ENCODE measurements at regions not wholly inside any gene's neighbourhood (a gene's known extent, or its start where the extent isn't known, plus 50 kb on each side); places are given as distances from the start of the nearest gene placed in this dataset.

- H3F3A ChIP-seq (ENCODE audit: low read depth): no peaks in the 10 kb centered on the region
- TF ChIP-seq EZH2 (IDR thresholded peaks at IDR 0.05) (no peak), EZH2phosphoT487 (IDR thresholded peaks at IDR 0.05) (no peak)
- TF ChIP-seq, protein P1, sequence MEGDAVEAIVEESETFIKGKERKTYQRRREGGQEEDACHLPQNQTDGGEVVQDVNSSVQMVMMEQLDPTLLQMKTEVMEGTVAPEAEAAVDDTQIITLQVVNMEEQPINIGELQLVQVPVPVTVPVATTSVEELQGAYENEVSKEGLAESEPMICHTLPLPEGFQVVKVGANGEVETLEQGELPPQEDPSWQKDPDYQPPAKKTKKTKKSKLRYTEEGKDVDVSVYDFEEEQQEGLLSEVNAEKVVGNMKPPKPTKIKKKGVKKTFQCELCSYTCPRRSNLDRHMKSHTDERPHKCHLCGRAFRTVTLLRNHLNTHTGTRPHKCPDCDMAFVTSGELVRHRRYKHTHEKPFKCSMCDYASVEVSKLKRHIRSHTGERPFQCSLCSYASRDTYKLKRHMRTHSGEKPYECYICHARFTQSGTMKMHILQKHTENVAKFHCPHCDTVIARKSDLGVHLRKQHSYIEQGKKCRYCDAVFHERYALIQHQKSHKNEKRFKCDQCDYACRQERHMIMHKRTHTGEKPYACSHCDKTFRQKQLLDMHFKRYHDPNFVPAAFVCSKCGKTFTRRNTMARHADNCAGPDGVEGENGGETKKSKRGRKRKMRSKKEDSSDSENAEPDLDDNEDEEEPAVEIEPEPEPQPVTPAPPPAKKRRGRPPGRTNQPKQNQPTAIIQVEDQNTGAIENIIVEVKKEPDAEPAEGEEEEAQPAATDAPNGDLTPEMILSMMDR (IDR thresholded peaks at IDR 0.05): no peak
- DNase-seq (ENCODE audit: low spot score): no peak
Measured at GRCh38 chr18:76643199-76643598, 148.2 kb upstream of the ZNF516 start.

DNA sequence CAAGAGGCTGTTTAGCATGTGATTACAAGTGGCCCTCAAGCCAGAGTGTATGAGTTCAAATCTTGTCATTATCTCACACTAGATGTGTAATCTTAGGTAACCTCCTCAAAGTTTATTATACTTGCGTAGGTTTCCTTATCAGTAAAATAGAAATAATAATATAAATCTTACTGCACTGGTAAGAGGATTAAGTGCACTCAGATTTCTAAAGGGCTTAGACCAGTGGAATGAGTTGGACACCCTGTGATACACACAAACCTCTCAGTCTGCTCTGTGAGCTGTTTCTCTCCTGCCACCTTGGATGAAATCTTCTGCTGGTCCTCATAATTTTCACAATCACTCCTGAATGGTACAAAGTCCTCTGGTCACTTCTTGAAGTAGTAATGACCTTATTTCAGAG, 145.4 kb upstream of the ZNF516 start:
- H4K20me1 ChIP-seq (ENCODE audit: low read depth): no peaks in the 10 kb centered on the region
- peaks cover 10% of the 10 kb centered on the region for H3K4me1 Mint-ChIP-seq
- H3K27ac Mint-ChIP-seq: no peak overlapping the region
- no peaks in the 10 kb centered on the region for H3K36me3 Mint-ChIP-seq
- no peaks in the 10 kb centered on the region for H3F3A ChIP-seq (ENCODE audit: low read depth)
- H3K36me3 ChIP-seq: no peaks in the 10 kb centered on the region
- no peak overlapping the region for H3K4me2 ChIP-seq
- H3K4me3 ChIP-seq: no peak overlapping the region
- no peak for DNase-seq (ENCODE audit: low spot score)
- H3K27me3 Mint-ChIP-seq (ENCODE audit: insufficient read depth, low read depth): peaks cover 4% of the 10 kb centered on the region
- no peaks in the 10 kb centered on the region for H3K79me2 ChIP-seq (ENCODE audit: low read depth)
- H3K4me1 ChIP-seq: no peaks in the 10 kb centered on the region
- H3K4me3 Mint-ChIP-seq: no peak overlapping the region
- H3K9ac ChIP-seq: no peak overlapping the region
- no peak overlapping the region for H2AFZ ChIP-seq (replicated peaks)
- TF ChIP-seq, protein P1 (IDR thresholded peaks at IDR 0.05): no peak
- no peak for TF ChIP-seq EZH2phosphoT487 (IDR thresholded peaks at IDR 0.05)
- no peak for TF ChIP-seq EZH2 (IDR thresholded peaks at IDR 0.05)
- H3K9me3 ChIP-seq (ENCODE audit: low read depth): no peaks in the 10 kb centered on the region
- no peak overlapping the region for H3K27ac ChIP-seq
- H3K9me3 Mint-ChIP-seq: peaks cover 7% of the 10 kb centered on the region
- no peaks in the 10 kb centered on the region for H3K27me3 ChIP-seq

More at GRCh38 chr18:76643199-76643598, 148.2 kb upstream of the ZNF516 start:
- peaks cover 9% of the 10 kb centered on the region for H3K4me1 Mint-ChIP-seq
- H3K36me3 Mint-ChIP-seq: no peaks in the 10 kb centered on the region
- no peak overlapping the region for H3K4me2 ChIP-seq
- peaks cover 3% of the 10 kb centered on the region for H3K4me1 ChIP-seq
- H4K20me1 ChIP-seq (ENCODE audit: low read depth): no peaks in the 10 kb centered on the region
- peaks cover 4% of the 10 kb centered on the region for H3K27me3 Mint-ChIP-seq (ENCODE audit: insufficient read depth, low read depth)
- no peak overlapping the region for H3K4me3 Mint-ChIP-seq
- no peak overlapping the region for H3K9ac ChIP-seq
- H3K4me3 ChIP-seq: no peak overlapping the region
- H3K79me2 ChIP-seq (ENCODE audit: low read depth): no peaks in the 10 kb centered on the region
- no peaks in the 10 kb centered on the region for H3K36me3 ChIP-seq
- H3K9me3 ChIP-seq (ENCODE audit: low read depth): no peaks in the 10 kb centered on the region
- H3K27ac Mint-ChIP-seq: no peak overlapping the region
- H3K27me3 ChIP-seq: no peaks in the 10 kb centered on the region
- no peak overlapping the region for H2AFZ ChIP-seq (replicated peaks)
- H3K27ac ChIP-seq: no peak overlapping the region
- peaks cover 5% of the 10 kb centered on the region for H3K9me3 Mint-ChIP-seq

DNA sequence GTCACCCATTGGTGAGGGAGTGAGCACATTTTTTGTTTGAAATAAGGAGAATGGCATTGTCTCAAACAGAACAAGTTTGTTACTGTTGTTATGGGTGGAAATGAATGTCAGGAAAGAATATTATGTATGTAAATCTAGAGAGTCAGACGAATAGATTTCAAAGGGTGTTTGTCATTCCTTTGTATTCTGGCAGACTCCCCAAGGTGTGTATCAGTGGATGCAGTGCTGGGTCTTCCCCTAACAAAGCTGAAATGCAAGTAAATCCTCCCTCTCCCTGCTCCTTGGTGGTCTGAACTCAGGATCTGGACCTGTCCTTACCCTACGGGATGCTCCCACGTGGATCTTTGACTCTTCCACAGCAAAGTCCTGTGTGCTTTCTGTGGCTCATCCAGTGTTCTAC, 139.5 kb upstream of the ZNF516 start:
- Histone ChIP-seq H3K4me3 (no peak overlapping the region), H2AFZ (replicated peaks) (no peak overlapping the region), H3K9ac (no peak overlapping the region), H3F3A (ENCODE audit: low read depth) (peaks cover 4% of the 10 kb centered on the region), H3K9me3 (ENCODE audit: low read depth) (no peaks in the 10 kb centered on the region), H3K4me2 (no peak overlapping the region), H3K79me2 (ENCODE audit: low read depth) (no peaks in the 10 kb centered on the region), H3K27me3 (no peaks in the 10 kb centered on the region), H4K20me1 (ENCODE audit: low read depth) (no peaks in the 10 kb centered on the region), H3K36me3 (no peaks in the 10 kb centered on the region), H3K4me1 (no peaks in the 10 kb centered on the region), H3K27ac (no peak overlapping the region)
- Mint-ChIP-seq H3K27ac (no peak overlapping the region), H3K36me3 (no peaks in the 10 kb centered on the region), H3K9me3 (peaks cover 2% of the 10 kb centered on the region), H3K4me1 (peaks cover 10% of the 10 kb centered on the region), H3K4me3 (no peak overlapping the region), H3K27me3 (ENCODE audit: insufficient read depth, low read depth) (no peaks in the 10 kb centered on the region)
- DNase-seq (ENCODE audit: low spot score): no peak
- TF ChIP-seq EZH2 (IDR thresholded peaks at IDR 0.05): no peak
- TF ChIP-seq, protein P1 (IDR thresholded peaks at IDR 0.05): no peak
- no peak for TF ChIP-seq EZH2phosphoT487 (IDR thresholded peaks at IDR 0.05)

Data from neural progenitor cell (in vitro differentiated cells).